ENCODE measurements at regions not wholly inside any gene's neighbourhood (a gene's known extent, or its start where the extent isn't known, plus 50 kb on each side); places are given as distances from the start of the nearest gene placed in this dataset.

DNA sequence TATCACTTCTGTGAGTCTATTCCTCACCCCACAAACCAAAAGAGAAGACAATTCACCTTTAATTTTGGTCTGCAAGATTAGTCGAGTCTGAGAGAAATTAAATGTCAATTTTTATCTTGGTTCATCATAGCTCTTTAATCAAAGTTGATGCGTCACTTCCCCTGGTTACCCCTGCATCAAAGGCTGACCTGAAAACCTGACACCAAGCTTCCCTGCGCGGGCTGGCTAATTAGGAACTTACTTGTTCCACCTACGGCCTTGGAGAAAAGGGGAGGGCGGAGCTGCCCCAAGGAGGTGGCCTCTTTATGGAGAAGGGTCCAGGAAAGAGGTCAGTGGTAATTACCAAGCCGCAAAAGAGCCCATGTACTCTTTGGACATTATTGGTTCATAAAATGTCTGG lies 218.4 kb downstream of the ARRDC4 start:
- no peak for DNase-seq (ENCODE audit: low read depth)
- TF ChIP-seq, protein P1, sequence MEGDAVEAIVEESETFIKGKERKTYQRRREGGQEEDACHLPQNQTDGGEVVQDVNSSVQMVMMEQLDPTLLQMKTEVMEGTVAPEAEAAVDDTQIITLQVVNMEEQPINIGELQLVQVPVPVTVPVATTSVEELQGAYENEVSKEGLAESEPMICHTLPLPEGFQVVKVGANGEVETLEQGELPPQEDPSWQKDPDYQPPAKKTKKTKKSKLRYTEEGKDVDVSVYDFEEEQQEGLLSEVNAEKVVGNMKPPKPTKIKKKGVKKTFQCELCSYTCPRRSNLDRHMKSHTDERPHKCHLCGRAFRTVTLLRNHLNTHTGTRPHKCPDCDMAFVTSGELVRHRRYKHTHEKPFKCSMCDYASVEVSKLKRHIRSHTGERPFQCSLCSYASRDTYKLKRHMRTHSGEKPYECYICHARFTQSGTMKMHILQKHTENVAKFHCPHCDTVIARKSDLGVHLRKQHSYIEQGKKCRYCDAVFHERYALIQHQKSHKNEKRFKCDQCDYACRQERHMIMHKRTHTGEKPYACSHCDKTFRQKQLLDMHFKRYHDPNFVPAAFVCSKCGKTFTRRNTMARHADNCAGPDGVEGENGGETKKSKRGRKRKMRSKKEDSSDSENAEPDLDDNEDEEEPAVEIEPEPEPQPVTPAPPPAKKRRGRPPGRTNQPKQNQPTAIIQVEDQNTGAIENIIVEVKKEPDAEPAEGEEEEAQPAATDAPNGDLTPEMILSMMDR (IDR thresholded peaks at IDR 0.05; ENCODE audit: insufficient read depth, low read length): no peak
- H3K4me3 ChIP-seq (ENCODE audit: low read depth, low read length): no peak overlapping the region

DNA sequence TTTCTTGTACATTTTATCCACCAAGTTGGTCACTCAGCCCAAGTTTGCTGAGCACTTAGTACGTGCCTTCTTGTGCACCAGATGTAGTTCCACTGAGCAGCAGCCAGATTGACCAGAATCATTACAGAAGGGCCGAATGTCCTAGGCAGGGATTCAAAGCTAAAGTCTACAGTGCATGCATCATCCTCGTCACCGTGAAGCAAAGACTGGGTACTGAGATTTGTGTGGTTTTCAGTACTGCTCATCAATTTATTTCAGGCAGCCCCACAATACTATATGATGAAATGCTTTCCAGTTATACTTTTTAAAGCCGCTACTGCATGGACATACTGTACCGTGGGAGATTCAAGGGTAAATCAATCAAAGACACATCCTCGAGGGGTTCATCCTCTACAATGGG lies 227.0 kb downstream of the ARRDC4 start:
- H3K4me3 ChIP-seq (ENCODE audit: low read depth, low read length): no peak overlapping the region
- no peak for DNase-seq (ENCODE audit: low read depth)
- TF ChIP-seq, protein P1 (IDR thresholded peaks at IDR 0.05; ENCODE audit: insufficient read depth, low read length): no peak

DNA sequence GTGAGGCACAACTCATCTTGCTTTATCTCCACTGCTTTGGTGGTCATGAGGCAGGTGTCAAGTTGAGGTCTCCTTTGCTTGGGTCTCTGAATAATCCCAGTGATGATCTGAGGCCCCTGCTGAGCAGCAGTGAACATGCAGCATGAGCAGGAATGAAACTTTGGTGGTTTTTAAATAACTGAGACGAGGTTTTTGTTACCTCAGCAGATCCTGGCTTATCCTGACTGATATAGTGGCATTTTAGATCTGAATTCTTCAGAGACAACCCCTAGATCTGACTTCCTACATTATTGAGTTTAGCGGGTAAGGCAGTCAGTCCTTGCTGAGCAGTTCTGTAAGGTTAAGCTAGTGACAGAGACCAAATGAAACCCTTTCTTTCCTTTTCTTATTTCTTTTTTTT lies 230.4 kb downstream of the ARRDC4 start:
- TF ChIP-seq, protein P1 (IDR thresholded peaks at IDR 0.05; ENCODE audit: insufficient read depth, low read length): no peak
- no peak for DNase-seq (ENCODE audit: low read depth)
- no peak overlapping the region for H3K4me3 ChIP-seq (ENCODE audit: low read depth, low read length)

DNA sequence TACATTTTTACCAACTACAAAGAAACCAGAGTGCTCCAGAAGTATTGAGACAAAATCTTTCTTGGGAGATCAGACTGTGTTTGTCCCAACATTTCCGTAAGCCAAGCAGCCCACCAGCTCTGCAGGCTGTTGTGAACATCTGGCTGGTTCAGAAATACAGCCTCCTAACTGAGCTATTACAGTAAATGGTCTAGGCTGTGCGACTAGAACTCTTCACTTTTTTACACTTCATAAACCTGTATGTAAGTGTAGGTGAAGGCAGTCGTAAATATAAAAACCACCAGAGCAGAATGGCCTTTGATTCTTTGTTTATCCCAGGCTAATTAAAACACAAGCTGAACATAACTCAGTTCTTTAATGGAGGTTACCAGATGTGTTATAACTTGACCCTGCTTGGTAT lies 235.3 kb downstream of the ARRDC4 start:
- TF ChIP-seq, protein P1 (IDR thresholded peaks at IDR 0.05; ENCODE audit: insufficient read depth, low read length): no peak
- H3K4me3 ChIP-seq (ENCODE audit: low read depth, low read length): no peak overlapping the region
- DNase-seq (ENCODE audit: low read depth): no peak

DNA sequence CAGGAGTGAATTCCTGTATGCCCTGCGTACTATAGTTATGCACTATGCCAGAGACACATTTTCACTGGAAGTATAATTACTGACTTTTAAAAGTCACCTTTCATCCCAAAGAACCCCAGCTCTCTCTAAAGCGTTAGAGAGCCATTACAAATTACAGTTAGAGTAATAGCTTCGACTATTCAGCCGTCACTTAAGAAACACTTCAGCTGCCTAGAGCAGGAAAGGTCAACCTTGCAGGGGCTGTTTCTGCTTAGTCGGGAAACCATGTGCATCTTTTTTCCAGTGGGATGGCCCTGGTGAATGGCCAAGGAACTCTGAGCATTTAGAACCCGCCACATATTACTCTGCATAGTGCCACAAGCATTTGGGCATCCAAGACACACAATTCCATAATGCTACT lies 235.9 kb downstream of the ARRDC4 start:
- TF ChIP-seq, protein P1 (IDR thresholded peaks at IDR 0.05; ENCODE audit: insufficient read depth, low read length): no peak
- H3K4me3 ChIP-seq (ENCODE audit: low read depth, low read length): no peak overlapping the region
- DNase-seq (ENCODE audit: low read depth): no peak

DNA sequence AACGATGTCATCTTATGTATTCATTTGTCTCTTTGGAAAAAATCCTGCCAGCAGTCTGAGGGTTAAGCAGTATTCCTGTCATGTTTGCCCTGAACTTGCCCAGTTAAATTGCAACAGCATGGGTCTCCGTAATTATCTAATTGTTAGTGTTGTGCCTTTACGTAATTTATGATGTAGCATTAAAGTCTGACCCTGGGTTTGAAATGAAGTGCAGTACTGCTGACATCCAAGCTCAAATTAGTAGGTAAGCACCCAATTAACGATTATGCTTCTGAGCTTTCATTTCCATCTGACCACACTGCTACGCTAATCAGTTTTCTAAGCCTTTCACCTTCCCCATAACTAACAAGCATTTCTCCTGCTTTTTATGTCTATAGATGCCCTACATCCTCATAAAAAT lies 241.8 kb downstream of the ARRDC4 start:
- H3K4me3 ChIP-seq (ENCODE audit: low read depth, low read length): no peak overlapping the region
- no peak for DNase-seq (ENCODE audit: low read depth)
- TF ChIP-seq, protein P1 (IDR thresholded peaks at IDR 0.05; ENCODE audit: insufficient read depth, low read length): no peak

DNA sequence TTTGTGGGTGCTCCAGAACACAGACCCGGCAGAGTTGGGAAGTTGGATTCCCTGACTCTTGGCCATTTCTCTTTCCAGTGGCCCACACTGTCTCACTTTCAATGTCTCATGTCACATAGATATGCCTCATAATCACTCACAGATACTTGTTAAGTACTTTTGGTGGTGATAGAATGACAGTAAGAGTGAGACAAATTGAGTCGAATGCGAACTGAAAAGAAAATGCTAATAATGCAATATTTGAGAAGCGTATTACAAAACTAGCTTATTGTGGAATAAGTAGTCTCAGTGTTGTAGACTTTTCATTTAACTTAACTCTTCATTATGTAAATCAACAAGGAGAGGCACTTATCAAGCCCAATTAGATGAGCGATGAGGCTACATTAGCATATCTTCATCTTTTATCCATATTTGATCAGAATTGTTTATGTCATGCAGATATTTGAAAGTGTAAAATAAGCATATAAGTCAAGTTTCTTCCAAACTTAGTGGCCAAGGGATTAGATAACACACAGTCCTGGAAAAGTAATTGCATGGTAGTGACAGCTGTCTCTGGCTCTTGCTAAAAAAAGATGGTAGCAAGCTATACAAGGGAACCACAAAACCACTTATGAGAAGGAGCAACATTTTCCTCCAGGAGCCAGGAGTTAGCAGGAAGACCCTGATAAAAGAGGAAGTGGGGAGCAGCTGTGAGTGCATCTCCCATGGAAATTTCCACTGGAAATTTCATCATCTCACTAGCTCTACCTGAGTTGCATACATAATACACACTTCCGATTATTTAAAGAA lies 243.6 kb downstream of the ARRDC4 start:
- TF ChIP-seq, protein P1 (IDR thresholded peaks at IDR 0.05; ENCODE audit: insufficient read depth, low read length): no peak
- no peak for DNase-seq (ENCODE audit: low read depth)
- H3K4me3 ChIP-seq (ENCODE audit: low read depth, low read length): no peak overlapping the region
